Activated CD8-positive, alpha-beta memory T cell treated with anti-CD3 and anti-CD28 coated beads, Interleukin-2, amount 10 ng/mL, durations not matched to agents 7 days and 5 days (primary cell): ENCODE measurements at regions not wholly inside any gene's neighbourhood (a gene's known extent, or its start where the extent isn't known, plus 50 kb on each side); places are given as distances from the start of the nearest gene placed in this dataset.
"Not testable (repeated sequence)": the region's sequence is repeated elsewhere in the genome, so short reads cannot be mapped to it uniquely, and the experiment has no call there.

Experiments used
- ATAC-seq: fragments of 150-1000 bp; cut with Tn5 transposase; one replicate; pipeline ENCODE4 v1.10.0; 2021; ENCODE audit warnings: moderate library complexity
- CTCF ChIA-PET: fragments of 350-600 bp; sonication (Branson Sonifier 250); formaldehyde crosslinking; loops from one replicate; lab custom pipeline; 2021; ENCODE audit warnings: antibody characterized with exemption; lab: Charles Lee
- DNase-seq: peaks from one replicate; pipeline ENCODE4 v3.0.0-alpha.2; 2020
- H3K27ac Mint-ChIP-seq: one replicate; pipeline ENCODE4 v1.8.0; 2021; ENCODE audit warnings: mild to moderate bottlenecking, mixed read lengths
- H3K27me3 Mint-ChIP-seq: one replicate; pipeline ENCODE4 v1.8.0; 2021; ENCODE audit warnings: mixed read lengths
- H3K36me3 Mint-ChIP-seq: one replicate; pipeline ENCODE4 v1.8.0; 2021; ENCODE audit warnings: mild to moderate bottlenecking, mixed read lengths
- H3K4me1 Mint-ChIP-seq: one replicate; pipeline ENCODE4 v1.8.0; 2021; ENCODE audit warnings: mixed read lengths
- H3K4me3 Mint-ChIP-seq: one replicate; pipeline ENCODE4 v1.8.0; 2021; ENCODE audit warnings: mild to moderate bottlenecking, moderate library complexity, mixed read lengths
- H3K9me3 Mint-ChIP-seq: one replicate; pipeline ENCODE4 v1.8.0; 2022; ENCODE audit warnings: low read depth, mixed read lengths

DNA sequence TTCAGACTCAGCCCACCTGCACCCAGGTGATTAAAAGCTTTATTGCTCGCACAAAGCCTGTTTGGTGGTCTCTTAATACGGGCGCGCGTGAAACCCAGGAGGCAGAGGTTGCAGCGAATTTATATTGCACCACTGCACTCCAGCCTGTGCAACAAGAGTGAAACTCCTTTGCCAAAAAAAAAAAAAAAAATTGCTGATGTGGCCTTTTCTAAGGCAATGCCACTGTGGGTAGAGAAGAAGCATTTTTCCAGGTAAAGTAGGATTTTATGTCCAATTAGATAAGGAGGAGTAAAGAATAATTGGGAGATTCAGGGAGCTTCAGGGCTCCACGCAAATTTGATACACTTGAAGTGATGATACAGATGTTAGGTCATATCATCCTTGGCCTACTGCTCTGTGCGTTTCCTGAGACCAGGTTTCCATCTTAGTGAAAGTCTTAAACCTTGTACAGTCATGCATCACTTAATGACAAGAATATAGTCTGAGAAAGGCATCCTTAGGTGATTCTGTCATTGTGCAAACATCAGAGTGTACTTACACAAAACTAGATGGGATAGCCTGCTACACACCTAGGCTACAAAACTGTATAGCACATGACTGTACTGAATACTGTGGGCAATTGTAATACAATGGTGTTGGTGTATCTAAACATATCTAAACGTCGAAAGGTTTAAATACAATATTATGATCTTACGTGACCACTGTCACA is 150.9 kb downstream of the SPRY2 start:
- Mint-ChIP-seq H3K27me3 (no peaks in the 10 kb centered on the region), H3K9me3 (no peaks in the 10 kb centered on the region), H3K27ac (no peak overlapping the region), H3K36me3 (no peaks in the 10 kb centered on the region), H3K4me3 (no peak overlapping the region), H3K4me1 (no peaks in the 10 kb centered on the region)
- DNase-seq: no peak
- CTCF ChIA-PET: no interaction called here
- ATAC-seq: no peak

DNA sequence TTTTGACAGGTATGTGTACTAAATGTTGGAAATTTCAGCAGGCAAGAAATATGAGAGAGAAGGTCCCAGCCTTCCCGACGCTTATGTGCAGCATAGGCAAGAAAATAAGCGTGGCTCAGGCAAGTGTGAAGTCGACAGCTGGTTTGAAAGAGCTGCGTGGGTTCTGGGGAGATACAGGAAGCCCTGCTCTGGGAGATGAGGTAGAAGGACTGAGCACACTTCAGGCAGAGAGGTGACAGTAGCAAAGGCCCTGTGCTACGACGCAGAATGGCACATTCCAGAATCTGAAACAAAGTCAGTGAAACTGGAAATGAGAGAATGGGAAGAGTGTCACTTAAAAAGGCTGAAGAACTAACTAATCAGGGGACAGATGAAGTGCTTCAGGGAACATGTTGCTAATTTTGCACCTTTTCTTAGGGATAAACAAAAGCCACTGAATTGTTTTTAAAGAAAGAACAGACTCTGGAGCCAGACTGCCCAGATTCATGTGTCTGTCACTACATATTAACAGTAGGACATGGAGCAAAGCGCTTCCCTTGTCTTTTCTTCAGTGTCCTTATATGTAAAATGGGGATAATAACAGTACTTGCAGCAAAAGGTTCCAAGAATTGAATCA is 160.1 kb downstream of the SPRY2 start:
- CTCF ChIA-PET: no interaction called here
- Mint-ChIP-seq H3K4me1 (no peaks in the 10 kb centered on the region), H3K9me3 (no peaks in the 10 kb centered on the region), H3K27ac (no peak overlapping the region), H3K4me3 (no peak overlapping the region), H3K36me3 (no peaks in the 10 kb centered on the region), H3K27me3 (no peaks in the 10 kb centered on the region)
- DNase-seq (no peak), ATAC-seq (no peak)

DNA sequence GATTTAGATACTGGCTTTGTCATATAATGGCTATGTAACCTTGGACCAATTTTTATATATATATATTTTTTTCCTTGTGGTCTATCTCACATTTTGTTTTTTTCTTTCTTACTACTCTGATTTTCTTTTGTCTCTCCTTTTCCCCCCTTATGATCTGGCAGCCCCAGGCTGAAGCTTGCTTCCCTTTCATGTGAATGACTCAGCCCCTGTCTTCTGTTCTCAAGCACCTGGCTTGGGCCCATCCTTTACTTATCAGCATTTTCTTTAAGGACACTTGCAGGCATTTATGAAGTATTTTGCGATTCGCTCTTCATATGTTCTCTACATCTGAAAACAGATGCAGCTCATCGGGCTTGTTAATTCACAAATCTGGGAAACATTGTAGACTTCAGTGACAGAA is 163.6 kb downstream of the SPRY2 start:
- H3K4me1 Mint-ChIP-seq: no peaks in the 10 kb centered on the region
- no peak overlapping the region for H3K4me3 Mint-ChIP-seq
- H3K27ac Mint-ChIP-seq: no peak overlapping the region
- no peaks in the 10 kb centered on the region for H3K36me3 Mint-ChIP-seq
- no peak for DNase-seq
- H3K27me3 Mint-ChIP-seq: no peaks in the 10 kb centered on the region
- ATAC-seq: no peak
- CTCF ChIA-PET: no interaction called here
- no peaks in the 10 kb centered on the region for H3K9me3 Mint-ChIP-seq

DNA sequence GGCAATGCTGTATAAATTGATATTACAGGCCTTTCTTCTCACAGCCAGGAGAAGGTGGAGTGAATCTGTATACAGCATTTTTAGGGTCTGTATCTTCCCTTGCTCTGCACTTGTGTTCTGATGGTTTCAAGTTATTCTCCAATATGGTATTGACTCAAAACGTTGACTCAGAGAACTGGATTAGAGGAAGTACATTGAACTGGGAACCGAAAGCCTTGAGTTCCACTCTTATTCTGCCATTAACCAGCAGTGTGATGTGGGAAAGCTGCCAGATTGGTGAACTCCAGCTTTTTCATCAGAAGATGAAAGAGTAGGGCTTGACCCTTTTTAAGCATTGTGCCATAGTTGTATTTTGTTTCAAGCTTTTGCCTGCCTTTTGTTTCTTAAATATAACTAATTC is 167.7 kb downstream of the SPRY2 start:
- no peak for DNase-seq
- ATAC-seq: no peak
- Mint-ChIP-seq H3K27ac (no peak overlapping the region), H3K9me3 (no peaks in the 10 kb centered on the region), H3K4me3 (no peak overlapping the region), H3K27me3 (no peaks in the 10 kb centered on the region), H3K4me1 (no peaks in the 10 kb centered on the region), H3K36me3 (no peaks in the 10 kb centered on the region)
- CTCF ChIA-PET: no interaction called here

DNA sequence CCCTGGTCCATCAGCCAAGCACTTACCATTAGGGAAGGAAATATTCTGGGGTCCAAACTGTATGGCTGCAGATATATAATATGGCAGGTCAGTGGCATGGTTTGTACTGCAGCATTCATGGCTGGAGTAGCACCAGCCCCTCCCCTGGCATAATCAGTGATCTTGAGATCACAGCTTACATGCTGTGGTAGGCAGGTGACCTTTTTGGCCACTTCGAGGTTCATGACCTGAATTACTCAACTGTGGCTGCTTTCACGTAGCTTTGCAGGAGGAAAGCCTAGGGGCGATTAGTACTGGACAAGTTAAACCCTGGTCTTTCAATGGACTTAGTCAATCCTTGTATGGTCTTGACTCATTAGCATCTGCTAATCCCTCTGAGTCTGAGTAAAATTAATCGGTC is 169.8 kb downstream of the SPRY2 start:
- H3K27me3 Mint-ChIP-seq: no peaks in the 10 kb centered on the region
- ATAC-seq (no peak), DNase-seq (no peak)
- H3K27ac Mint-ChIP-seq: no peak overlapping the region
- no peak overlapping the region for H3K4me3 Mint-ChIP-seq
- no peaks in the 10 kb centered on the region for H3K9me3 Mint-ChIP-seq
- CTCF ChIA-PET: no interaction called here
- H3K4me1 Mint-ChIP-seq: no peaks in the 10 kb centered on the region
- H3K36me3 Mint-ChIP-seq: no peaks in the 10 kb centered on the region

DNA sequence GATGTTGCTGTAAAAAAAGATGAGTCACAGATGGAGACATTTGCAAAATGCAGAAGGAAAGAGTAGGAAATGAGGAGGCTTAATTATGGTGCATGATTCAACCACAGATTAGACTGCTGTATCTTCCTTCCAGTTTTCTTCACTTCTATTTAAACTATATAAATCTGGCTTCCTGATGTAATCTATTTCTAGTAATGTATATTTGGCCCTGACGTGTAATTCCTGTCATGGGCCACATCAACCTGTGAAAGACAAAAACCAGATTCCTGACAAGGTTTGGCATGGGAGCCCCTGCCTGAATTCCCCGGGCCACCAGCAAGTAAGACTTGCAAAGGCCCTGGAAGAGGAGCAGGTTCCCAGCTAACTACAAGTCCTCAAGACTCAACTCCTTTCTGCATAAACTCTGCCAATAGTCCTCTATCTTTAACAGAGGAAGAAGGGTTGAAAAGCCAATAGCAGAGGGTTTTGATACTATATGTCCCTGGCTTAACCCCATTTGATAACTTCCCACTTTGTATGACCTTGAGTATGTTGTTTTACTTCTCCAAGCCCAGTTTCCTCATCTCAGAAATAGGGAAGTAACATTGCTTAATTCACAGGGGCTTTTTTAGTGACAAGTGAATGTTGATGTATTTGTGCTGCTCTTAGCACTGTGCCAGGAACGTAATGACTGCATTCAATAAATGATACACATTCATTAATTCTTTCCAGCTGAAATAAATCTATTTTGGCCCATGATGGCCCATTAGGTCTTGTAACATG is 172.7 kb downstream of the SPRY2 start:
- no peak for ATAC-seq
- CTCF ChIA-PET: no interaction called here
- H3K36me3 Mint-ChIP-seq: no peaks in the 10 kb centered on the region
- DNase-seq: no peak
- H3K4me1 Mint-ChIP-seq: no peaks in the 10 kb centered on the region
- H3K4me3 Mint-ChIP-seq: no peak overlapping the region
- no peaks in the 10 kb centered on the region for H3K27me3 Mint-ChIP-seq
- no peaks in the 10 kb centered on the region for H3K9me3 Mint-ChIP-seq
- no peak overlapping the region for H3K27ac Mint-ChIP-seq

DNA sequence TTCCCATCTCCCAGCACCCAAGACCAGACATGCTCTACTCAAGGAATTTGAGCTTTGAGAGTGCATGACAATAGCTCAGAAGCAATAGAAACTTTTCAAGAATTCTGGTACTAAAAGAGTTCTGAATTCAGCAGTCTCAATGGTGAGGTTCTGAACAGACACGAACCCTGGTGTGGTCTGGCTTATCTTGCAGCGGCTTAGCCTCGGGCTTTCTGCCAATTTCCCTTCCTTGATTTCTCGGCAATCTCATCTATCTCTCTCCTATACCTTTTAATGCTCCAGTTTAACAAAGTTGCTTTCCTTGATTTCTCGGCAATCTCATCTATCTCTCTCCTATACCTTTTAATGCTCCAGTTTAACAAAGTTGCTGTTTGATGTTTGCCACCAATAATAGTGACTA is 174.6 kb downstream of the SPRY2 start:
- no peaks in the 10 kb centered on the region for H3K9me3 Mint-ChIP-seq

DNA sequence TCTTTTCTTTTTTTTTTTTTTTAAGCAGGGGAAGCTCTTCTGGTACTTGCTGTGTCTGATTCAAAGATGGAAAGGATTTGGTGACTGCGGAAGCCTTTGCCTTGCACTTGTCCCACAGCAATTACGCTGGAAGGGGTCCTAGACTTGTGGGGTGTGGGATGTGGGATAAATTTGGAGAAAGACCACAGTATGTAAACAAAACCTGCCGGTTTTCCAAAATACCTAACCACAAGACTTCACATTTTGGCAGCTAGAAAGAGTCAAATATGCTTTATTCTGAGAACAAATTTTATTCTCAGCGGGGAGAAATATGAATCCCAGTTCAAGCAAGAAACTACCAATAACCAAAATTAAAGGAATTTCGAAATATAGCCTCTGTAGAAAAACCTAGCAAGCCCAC is 176.5 kb downstream of the SPRY2 start:
- no peak overlapping the region for H3K27ac Mint-ChIP-seq
- DNase-seq (no peak), ATAC-seq (no peak)
- H3K27me3 Mint-ChIP-seq: no peaks in the 10 kb centered on the region
- H3K4me1 Mint-ChIP-seq: no peaks in the 10 kb centered on the region
- H3K4me3 Mint-ChIP-seq: no peak overlapping the region
- CTCF ChIA-PET: no interaction called here
- H3K36me3 Mint-ChIP-seq: no peaks in the 10 kb centered on the region
- H3K9me3 Mint-ChIP-seq: no peaks in the 10 kb centered on the region

More for the DNA sequence above, 174.6 kb downstream of the SPRY2 start:
- Mint-ChIP-seq H3K4me1 (no peaks in the 10 kb centered on the region), H3K4me3 (no peak overlapping the region), H3K27ac (no peak overlapping the region), H3K27me3 (no peaks in the 10 kb centered on the region), H3K36me3 (no peaks in the 10 kb centered on the region)
- no peak for ATAC-seq
- DNase-seq: no peak
- CTCF ChIA-PET: no interaction called here

DNA sequence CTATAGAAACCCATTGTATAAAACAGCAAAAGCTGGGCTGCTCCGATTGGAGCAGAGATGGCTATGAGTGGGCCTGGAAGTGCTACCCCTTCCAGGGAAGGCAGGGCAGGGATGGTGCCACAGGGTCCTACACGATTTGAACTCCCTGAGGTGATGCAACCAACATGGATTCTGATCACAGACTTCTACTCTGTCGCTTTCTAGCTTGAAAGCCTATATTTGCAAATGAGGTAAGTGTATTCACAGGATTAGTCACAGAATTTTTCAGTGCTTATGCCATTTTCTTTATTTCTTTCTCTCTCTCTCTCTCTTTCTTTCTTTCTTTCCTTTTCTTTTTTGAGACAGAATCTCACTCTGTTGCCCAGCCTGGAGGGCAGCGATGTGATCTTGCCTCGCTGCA is 179.0 kb downstream of the SPRY2 start:
- no peak for DNase-seq
- Mint-ChIP-seq H3K27me3 (no peaks in the 10 kb centered on the region), H3K36me3 (no peaks in the 10 kb centered on the region), H3K4me1 (no peaks in the 10 kb centered on the region), H3K27ac (no peak overlapping the region), H3K4me3 (no peak overlapping the region), H3K9me3 (no peaks in the 10 kb centered on the region)
- CTCF ChIA-PET: no interaction called here
- no peak for ATAC-seq

DNA sequence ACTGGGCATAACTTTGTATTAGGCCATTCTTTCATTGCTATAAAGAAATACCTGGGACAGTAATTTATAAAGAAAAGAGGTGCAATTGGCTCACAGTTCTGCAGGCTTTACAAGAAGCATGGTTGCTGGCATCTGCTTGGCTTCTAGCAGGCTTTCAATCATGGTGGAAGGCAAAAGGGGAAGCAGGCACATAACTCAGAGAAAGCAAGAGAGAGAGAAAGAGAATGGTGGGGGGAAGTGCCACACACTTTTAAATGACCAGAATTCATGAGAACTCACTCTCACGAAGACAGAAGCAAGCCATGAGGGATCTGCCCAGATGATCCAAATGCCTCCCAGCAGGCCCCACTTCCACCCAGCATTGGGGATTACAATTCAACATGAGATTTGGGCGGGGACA is 179.7 kb downstream of the SPRY2 start:
- Mint-ChIP-seq H3K4me1 (no peaks in the 10 kb centered on the region), H3K27me3 (no peaks in the 10 kb centered on the region), H3K36me3 (no peaks in the 10 kb centered on the region), H3K9me3 (no peaks in the 10 kb centered on the region), H3K4me3 (no peak overlapping the region), H3K27ac (no peak overlapping the region)
- no peak for ATAC-seq
- CTCF ChIA-PET: no interaction called here
- no peak for DNase-seq

DNA sequence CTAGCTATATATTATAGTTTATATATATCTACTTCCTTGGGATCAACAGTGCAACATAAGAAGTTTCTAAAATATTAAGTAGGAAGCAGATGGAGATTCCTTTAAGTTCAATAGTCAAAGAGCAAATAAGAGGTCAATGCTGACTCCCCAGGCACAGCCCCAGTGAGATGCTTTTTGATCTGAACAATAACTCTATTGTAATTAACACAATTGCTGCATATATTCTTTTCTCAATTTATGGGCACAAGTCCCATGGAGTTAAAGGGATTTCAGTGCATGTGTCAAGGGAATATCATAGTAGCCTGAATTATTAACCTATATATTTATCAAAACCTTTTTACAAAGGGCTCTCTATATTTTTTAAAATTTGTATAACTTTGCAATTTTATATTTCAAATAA is 180.8 kb downstream of the SPRY2 start:
- CTCF ChIA-PET: no interaction called here
- DNase-seq (no peak), ATAC-seq (no peak)
- Mint-ChIP-seq H3K4me1 (no peaks in the 10 kb centered on the region), H3K9me3 (no peaks in the 10 kb centered on the region), H3K36me3 (no peaks in the 10 kb centered on the region), H3K4me3 (no peak overlapping the region), H3K27me3 (no peaks in the 10 kb centered on the region), H3K27ac (no peak overlapping the region)

DNA sequence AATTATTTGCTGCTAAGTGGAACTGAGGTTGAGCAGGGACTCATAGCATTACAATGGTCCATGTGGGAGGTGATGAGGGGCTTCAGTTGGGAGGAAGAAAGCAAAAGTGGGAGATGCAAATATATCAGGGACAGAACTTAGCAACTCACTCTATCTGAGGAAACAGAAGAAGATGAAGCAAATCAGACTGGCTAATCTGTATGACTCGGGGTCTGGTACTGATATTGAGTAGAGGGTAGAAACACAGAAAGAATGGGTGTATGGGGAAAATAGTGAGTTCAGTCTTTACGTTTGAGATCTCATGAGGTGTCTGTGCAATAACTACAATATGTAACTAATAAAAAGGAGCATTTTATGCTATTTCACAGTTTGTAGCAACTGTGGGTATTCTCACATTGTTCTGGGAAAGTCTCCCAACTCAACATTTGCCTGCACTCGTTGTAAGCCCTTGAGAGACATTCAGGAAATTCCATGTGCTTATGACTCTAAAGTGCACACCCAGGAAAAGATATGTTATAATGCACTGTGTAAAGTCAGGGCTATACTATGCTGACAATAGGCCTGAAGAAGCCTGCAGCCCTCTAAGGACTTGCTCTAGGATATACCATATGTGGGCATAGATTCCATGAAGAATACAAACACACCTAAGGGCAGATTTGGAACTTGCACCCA is 183.5 kb downstream of the SPRY2 start:
- CTCF ChIA-PET: no interaction called here
- ATAC-seq (no peak), DNase-seq (no peak)
- no peaks in the 10 kb centered on the region for H3K4me1 Mint-ChIP-seq
- H3K4me3 Mint-ChIP-seq: no peak overlapping the region
- no peak overlapping the region for H3K27ac Mint-ChIP-seq
- no peaks in the 10 kb centered on the region for H3K36me3 Mint-ChIP-seq
- no peaks in the 10 kb centered on the region for H3K27me3 Mint-ChIP-seq
- H3K9me3 Mint-ChIP-seq: no peaks in the 10 kb centered on the region

DNA sequence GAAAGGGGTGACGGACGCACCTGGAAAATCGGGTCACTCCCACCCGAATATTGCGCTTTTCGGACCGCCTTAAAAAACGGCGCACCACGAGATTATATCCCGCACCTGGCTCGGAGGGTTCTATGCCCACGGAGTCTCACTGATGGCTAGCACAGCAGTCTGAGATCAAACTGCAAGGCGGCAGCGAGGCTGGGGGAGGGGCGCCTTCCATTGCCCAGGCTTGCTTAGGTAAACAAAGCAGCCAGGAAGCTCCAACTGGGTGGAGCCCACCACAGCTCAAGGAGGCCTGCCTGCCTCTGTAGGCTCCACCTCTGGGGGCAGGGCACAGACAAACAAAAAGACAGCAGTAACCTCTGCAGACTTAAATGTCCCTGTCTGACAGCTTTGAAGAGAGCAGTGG is 188.8 kb downstream of the SPRY2 start:
- H3K27ac Mint-ChIP-seq, ATAC-seq, H3K36me3 Mint-ChIP-seq, CTCF ChIA-PET, DNase-seq, H3K9me3 Mint-ChIP-seq, H3K4me3 Mint-ChIP-seq, H3K27me3 Mint-ChIP-seq, H3K4me1 Mint-ChIP-seq: not testable (repeated sequence)

DNA sequence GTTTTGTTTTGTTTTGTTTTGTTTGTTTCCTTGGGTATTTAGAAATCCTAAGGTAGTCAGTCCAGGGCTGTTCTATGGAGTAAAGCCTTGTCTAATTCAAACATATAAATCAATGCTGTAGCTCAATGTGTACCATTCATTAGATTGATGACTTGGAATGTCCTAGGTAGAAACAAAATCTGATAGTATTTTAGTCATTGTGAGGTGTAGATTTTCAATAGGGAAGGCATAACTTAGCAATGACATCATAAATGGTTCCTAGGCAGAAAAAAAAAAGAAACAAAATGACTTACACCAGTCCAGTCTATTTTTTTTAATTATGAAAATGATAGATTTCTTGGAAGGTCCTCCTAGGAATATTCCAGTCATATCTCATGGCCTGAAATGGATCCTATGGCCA is 189.9 kb downstream of the SPRY2 start:
- no peak overlapping the region for H3K27ac Mint-ChIP-seq
- no peaks in the 10 kb centered on the region for H3K36me3 Mint-ChIP-seq
- H3K4me1 Mint-ChIP-seq: no peaks in the 10 kb centered on the region
- no peak overlapping the region for H3K4me3 Mint-ChIP-seq
- CTCF ChIA-PET: no interaction called here
- H3K9me3 Mint-ChIP-seq: no peaks in the 10 kb centered on the region
- ATAC-seq: no peak
- DNase-seq: no peak
- no peaks in the 10 kb centered on the region for H3K27me3 Mint-ChIP-seq
